Activated naive CD4-positive, alpha-beta T cell treated with anti-CD3 and anti-CD28 coated beads, Interleukin-2, amount 50 U/mL, for 16 hours (primary cell): ENCODE measurements at regions not wholly inside any gene's neighbourhood (a gene's known extent, or its start where the extent isn't known, plus 50 kb on each side); places are given as distances from the start of the nearest gene placed in this dataset.
"Not testable (repeated sequence)": the region's sequence is repeated elsewhere in the genome, so short reads cannot be mapped to it uniquely, and the experiment has no call there.

Source experiments
- DNase-seq: peaks from one replicate; pipeline ENCODE4 v3.0.0-alpha.2; 2020

DNA sequence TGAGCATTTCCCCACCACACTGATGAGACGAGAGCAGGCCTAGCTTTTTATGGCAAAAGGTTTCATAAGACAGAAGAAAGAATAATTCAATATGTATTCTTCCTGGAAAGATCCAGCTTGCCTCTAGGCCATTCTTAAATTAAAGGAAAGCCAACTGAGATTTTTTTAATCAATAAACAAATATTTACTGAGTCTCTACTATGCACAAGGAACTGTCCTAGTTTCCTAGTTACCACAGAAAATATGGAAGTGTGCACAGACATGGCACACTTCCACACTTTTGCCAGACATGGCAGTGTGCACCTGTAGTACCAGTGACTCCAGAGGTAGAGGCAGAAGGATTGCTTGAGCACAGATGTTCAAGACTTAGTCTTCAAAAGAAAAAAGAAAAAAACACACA lies 281.0 kb downstream of the CETN3 start:
- no peak for DNase-seq

- no peak for DNase-seq
Measured at GRCh38 chr5:90119531-90119971, 290.0 kb downstream of the CETN3 start.

DNA sequence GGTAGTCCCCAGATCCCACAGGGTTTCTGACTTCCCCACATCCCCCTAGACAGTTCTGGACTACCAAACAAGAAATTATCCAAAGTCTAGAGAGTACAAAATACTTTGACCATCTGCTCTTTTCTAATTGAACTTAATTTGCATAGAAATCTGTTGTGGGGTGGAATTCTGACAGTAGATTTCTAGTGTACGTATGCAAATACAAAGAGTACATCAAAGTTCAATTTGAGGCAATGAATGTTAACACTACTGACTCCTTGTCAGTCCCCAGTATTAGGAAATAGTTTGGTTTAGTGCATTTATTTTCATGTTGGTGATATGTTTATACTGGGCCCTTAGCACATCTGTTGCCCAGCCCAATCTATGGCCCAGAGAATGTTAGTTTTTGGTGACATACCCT lies 292.6 kb downstream of the CETN3 start:
- DNase-seq = no peak

DNA sequence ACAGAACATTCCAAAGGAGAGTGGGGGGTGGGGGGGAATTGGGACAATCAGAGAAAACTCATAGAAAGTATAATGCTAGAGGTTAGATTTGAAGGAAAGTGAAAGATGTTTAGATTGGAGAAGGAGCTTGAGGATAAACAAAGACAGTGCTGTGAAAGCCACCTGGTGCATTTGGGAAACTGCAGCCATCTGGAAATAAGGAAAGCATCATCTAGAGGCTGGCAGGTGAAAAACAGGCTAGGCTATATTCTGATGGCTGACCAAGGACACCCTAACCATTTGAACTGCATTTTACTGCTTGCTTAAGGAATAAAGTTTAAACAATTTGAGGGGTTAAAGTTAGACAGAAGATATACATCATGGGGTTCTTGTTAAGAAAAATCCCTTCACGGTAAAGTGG lies 296.4 kb downstream of the CETN3 start:
- no peak for DNase-seq

GRCh38 chr5:90112033-90112692 lies 297.4 kb downstream of the CETN3 start:
- DNase-seq = no peak

DNA sequence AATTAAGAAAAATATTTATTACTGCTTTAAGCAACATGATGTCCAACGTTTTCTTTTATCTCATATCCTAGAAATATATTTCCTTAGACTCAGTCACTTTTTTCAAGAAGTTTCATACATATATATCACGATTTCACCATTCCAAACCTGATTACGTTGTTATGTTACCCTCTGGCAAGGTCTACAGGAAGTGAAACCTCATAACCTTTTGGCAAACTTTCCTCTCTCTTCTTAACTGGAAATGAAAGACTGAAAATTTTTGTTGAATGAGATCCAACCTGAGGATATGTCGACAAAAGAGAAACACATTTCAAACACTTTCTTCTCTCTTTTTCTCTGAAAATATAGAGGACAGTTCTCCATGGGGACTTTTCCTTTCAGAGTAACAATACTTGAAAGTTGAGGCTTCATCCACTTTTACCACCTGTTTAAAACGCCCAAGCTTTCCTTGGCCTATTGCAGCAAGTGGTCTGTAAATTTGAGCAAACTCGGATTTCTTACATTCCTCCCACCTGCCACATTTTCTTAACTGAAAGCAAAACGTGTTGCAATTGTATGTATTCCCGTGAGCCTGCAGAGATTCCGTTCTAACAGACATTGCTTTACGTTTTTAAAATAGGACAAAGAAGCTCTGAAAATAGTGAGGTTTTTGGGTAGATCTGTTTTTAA lies 298.1 kb downstream of the CETN3 start:
- no peak for DNase-seq

DNA sequence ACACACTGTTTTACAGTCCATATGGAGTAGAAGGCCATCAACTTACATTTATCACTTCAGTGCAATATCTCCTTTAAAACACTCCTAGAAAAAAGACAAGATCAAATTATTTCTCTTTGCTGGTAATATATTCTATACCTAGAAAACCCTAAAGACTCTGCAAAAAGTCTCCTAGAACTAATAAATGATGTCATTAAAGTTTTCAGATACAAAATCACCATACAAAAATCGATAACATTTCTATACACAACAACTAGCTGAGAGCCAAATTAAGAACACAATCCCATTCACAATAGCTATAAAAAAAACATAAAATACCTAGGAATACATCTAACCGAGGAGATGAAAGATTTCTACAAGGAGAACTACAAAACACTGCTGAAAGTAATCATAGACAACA lies 300.3 kb downstream of the CETN3 start:
- DNase-seq = no peak

- no peak for DNase-seq
Measured at GRCh38 chr5:90099099-90099498, 310.5 kb downstream of the CETN3 start.

GRCh38 chr5:90097082-90097477 lies 312.5 kb downstream of the CETN3 start:
- DNase-seq = no peak

- DNase-seq = no peak
Measured at GRCh38 chr5:90096415-90097081, 313.0 kb downstream of the CETN3 start.

GRCh38 chr5:90095292-90096060 lies 314.1 kb downstream of the CETN3 start:
- DNase-seq = no peak

DNA sequence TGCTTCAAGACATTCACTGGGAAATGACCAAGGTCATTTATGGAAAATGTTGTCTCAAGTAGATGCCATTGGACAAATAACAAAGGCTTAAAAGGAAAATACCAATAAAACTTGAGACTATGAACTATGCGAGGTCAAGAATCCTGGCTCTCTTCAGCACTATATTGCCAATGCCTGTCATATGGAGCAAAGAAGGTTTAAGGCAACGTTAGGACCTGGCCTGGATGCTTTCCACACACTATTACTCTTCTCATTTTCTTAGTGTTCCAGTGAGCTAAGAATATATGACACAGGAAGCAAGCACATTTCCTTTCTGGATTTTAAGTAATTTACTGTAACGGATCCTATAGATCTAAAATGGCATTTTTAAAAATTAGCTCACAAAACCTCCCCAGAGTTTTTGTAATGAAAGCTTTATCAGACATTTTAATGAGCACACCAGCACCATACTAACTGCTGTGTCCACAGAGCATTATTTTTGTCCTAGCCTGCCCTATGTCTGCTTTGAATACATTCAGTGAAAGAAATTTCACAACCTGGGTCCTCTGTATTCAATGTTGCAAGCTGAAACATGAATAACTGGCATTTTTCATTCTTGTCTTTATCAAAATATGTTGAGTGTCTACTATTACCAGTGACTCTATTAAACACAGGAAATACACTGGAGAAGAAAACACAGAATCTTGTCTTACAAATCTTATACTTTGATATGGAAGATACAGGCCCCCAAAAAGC lies 315.6 kb downstream of the CETN3 start:
- no peak for DNase-seq

DNA sequence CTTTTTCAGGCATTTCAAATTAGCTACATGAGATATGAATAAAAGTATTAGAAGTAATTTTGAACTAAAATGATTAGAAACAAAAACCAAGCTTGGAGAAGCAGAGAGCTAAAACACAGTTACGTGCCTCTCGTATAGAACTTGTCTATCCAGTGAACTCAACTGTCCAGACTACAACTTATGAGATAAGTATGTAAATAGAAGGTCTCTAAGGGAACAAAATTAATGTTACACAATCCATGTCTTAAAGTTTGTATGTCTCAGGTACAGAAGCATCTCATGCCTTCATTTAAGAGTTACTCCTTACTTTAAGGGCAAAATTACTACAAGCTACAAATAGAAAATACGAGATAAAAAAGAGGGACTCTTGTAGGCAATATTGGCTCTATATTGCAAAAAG lies 316.8 kb downstream of the CETN3 start:
- DNase-seq = no peak

- no peak for DNase-seq
Measured at GRCh38 chr5:90084342-90084741, 325.2 kb downstream of the CETN3 start.

DNA sequence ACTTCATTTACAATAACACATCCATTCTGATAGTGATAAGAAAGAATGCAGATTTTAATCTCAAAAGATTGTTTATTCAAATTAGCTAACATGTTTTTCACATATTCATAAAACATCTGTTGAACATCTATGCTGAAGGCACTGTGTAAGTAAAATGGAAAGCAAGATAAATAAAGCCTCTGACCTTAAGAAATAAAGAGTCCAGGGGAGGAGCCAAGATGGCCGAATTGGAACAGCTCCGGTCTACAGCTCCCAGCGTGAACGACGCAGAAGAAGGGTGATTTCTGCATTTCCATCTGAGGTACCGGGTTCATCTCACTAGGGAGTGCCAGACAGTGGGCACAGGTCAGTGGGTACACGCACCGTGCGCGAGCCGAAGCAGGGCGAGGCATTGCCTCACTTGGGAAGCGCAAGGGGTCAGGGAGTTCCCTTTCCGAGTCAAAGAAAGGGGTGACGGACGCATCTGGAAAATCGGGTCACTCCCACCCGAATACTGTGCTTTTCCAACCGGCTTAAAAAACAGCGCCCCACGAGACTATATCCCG lies 336.5 kb downstream of the CETN3 start:
- DNase-seq = not testable (repeated sequence)

DNA sequence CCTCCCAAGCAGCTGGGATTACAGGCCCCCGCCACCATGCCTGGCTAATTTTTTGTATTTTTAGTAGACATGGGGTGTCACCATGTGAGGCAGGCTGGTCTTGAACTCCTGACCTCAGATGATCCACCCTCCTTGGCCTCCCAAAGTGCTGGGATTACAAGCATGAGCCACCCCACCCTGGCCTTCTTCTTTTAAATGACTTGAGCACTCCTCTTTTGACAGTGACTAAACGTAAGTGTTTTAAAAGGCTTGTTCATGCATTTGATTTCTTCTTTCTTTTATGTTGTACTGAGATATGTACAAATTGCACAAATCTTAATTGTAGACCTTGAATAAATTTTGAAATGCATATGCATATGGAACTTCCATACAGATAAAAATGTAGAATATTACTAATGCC lies 337.9 kb downstream of the CETN3 start:
- DNase-seq = no peak

DNA sequence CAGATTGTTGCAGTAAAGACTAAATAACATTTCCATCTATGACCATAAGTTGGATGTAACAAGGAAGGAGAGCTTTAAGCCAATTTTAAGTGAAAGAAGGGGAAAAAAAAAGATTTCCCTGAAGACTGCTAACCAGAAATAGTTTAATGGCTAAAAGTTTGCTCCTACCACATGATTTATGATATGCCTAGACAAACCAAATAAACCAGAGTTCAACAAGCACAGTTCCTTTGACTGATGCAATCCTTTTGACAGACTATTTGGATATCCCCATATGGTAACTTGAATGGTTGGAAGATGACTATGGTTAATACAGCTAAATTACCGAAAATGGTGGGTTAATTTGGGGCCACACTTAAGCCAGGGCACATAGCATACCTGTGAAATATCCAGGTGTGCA lies 338.5 kb downstream of the CETN3 start:
- DNase-seq = no peak

- DNase-seq = no peak
Measured at GRCh38 chr5:90066920-90067319, 342.6 kb downstream of the CETN3 start.

DNA sequence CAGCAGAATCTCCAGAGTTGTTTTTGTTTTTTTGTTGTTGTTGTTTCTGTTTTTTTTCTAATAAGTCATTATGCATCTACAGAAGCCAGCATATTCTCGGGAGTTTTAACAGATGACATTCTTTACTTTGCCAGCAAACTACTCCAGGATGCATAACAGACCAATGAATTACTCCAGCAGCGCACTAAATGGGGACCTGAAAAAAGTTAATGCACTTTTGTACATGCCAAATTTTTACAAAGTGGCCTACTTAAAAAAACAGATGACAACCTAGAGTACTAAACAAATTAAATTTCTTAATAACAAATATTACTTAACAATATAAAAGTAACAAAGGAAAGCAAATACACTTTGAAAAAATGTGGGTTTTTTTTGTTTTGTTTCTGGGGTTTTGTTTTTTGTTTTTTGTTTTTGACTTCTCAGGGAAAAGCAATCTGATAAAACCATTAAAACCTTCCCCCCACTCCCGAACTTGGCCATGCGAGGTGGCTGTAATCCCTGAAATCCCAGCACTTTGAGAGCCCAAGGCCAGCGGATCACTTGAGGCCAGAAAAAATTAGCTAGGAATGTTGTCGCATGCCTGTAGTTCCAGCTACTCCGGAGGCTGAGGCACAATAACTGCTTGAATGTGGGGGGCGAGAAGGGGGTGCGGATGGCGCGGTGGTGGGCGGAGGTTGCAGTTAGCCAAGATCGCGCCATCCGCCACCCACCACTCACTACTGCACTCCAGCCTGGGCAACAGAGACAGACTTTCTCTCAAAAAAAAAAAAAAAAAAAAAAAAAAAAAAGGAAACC lies 352.4 kb downstream of the CETN3 start:
- DNase-seq = no peak

- DNase-seq = no peak
Measured at GRCh38 chr5:90055831-90056328, 353.7 kb downstream of the CETN3 start.

DNA sequence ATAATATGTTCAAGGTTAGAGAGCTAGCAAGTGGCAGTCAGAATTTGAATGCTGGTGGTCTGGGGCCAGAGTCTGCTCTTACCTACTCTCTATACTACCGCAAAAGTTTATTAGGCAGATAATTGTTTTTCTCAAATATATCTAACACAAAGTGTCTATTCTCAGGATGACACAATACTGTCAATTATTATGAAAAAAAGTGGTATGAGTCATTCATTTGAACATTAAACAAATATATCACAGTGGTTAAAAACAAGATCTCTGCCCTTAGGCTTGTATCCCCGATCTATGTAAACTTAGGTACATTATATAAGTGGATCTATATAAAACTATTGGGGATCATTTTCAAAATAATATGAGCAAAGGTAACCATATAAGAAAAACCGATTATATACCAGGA lies 354.9 kb downstream of the CETN3 start:
- DNase-seq = no peak
